GM23338 (cell line): ENCODE measurements at regions not wholly inside any gene's neighbourhood (a gene's known extent, or its start where the extent isn't known, plus 50 kb on each side); places are given as distances from the start of the nearest gene placed in this dataset.

Source experiments
- ATAC-seq: fragments of 200-7000 bp; cut with Tn5 transposase; 3 replicates; pipeline ENCODE4 v1.9.1; 2020
- DNase-seq: peaks from one replicate; pipeline ENCODE4 v3.0.0-alpha.2; 2015; ENCODE audit warnings: low spot score
- H2AFZ ChIP-seq: fragments of 200-600 bp; sonication (generic); 2 replicates; pipeline ENCODE4 v1.8.0; 2016; ENCODE audit warnings: antibody characterized with exemption, mild to moderate bottlenecking, moderate library complexity
- H3F3A ChIP-seq: fragments of 200-600 bp; sonication (generic); replicated peaks from 2 replicates; pipeline ENCODE4 v1.8.0; 2017; ENCODE audit warnings: antibody characterized with exemption, mixed run types, low read depth
- H3K27ac ChIP-seq: fragments of 200-600 bp; sonication (generic); 2 replicates; pipeline ENCODE4 v1.6.1; 2016; ENCODE audit warnings: low read depth
- H3K27me3 ChIP-seq: fragments of 200-600 bp; sonication (generic); 2 replicates; pipeline ENCODE4 v1.8.0; 2016; ENCODE audit warnings: mild to moderate bottlenecking, mixed run types, moderate library complexity; ENCODE audit not compliant: insufficient read depth
- H3K36me3 ChIP-seq: fragments of 200-600 bp; sonication (generic); 2 replicates; pipeline ENCODE4 v1.8.0; 2016; ENCODE audit warnings: mild to moderate bottlenecking; ENCODE audit not compliant: insufficient read depth
- H3K4me1 ChIP-seq: fragments of 200-600 bp; sonication (generic); 2 replicates; pipeline ENCODE4 v1.8.0; 2016; ENCODE audit warnings: mild to moderate bottlenecking, moderate library complexity; ENCODE audit not compliant: insufficient read depth
- H3K4me2 ChIP-seq: fragments of 200-600 bp; sonication (generic); 2 replicates; pipeline ENCODE4 v1.7.1; 2017; ENCODE audit warnings: mixed run types
- H3K4me3 ChIP-seq: fragments of 200-600 bp; sonication (generic); 2 replicates; pipeline ENCODE4 v1.6.1; 2016; ENCODE audit warnings: mixed run types
- H3K79me2 ChIP-seq: fragments of 200-600 bp; sonication (generic); replicated peaks from 2 replicates; pipeline ENCODE4 v1.8.0; 2017; ENCODE audit warnings: mild to moderate bottlenecking; ENCODE audit not compliant: insufficient read depth
- H3K9me2 ChIP-seq: fragments of 200-600 bp; sonication (generic); 2 replicates; pipeline ENCODE4 v1.8.0; 2017; ENCODE audit not compliant: insufficient read depth
- H4K20me1 ChIP-seq: fragments of 200-600 bp; sonication (generic); replicated peaks from 2 replicates; pipeline ENCODE4 v1.8.0; 2017; ENCODE audit warnings: mild to moderate bottlenecking; ENCODE audit not compliant: insufficient read depth
- H3K27ac Mint-ChIP-seq: 2 replicates; pipeline ENCODE4 v1.8.0; 2020; ENCODE audit warnings: inconsistent platforms, mild to moderate bottlenecking, moderate library complexity, mixed read lengths
- H3K27me3 Mint-ChIP-seq: 3 replicates; pipeline ENCODE4 v1.8.0; 2022; ENCODE audit warnings: low read depth, mild to moderate bottlenecking, moderate library complexity, mixed read lengths, inconsistent platforms; ENCODE audit not compliant: insufficient read depth, poor library complexity
- H3K36me3 Mint-ChIP-seq: 3 replicates; pipeline ENCODE4 v1.8.0; 2021; ENCODE audit warnings: low read depth, mild to moderate bottlenecking, inconsistent platforms, moderate library complexity, mixed read lengths
- H3K4me1 Mint-ChIP-seq: 3 replicates; pipeline ENCODE4 v1.8.0; 2020; ENCODE audit warnings: mild to moderate bottlenecking, inconsistent platforms, mixed read lengths
- H3K4me3 Mint-ChIP-seq: 3 replicates; pipeline ENCODE4 v1.8.0; 2021; ENCODE audit warnings: moderate library complexity, mild to moderate bottlenecking, inconsistent platforms, mixed read lengths
- H3K9me3 Mint-ChIP-seq: 3 replicates; pipeline ENCODE4 v1.8.0; 2020; ENCODE audit warnings: moderate library complexity, mild to moderate bottlenecking, inconsistent platforms, mixed read lengths
- CREB1 ChIP-seq: fragments of 250-450 bp; sonication (Bioruptor Pico); IDR thresholded peaks from 2 replicates; pipeline ENCODE4 v1.5.0; 2020; ENCODE audit warnings: low read depth, mild to moderate bottlenecking, moderate library complexity
- EZH2phosphoT487 ChIP-seq: fragments of 200-600 bp; sonication (generic); IDR thresholded peaks from one replicate; pipeline ENCODE4 v1.8.1; 2018; ENCODE audit warnings: antibody characterized with exemption; ENCODE audit not compliant: unreplicated experiment
- JUNB ChIP-seq: IDR thresholded peaks from one replicate; pipeline ENCODE4 v1.6.1; 2016; ENCODE audit warnings: antibody characterized with exemption; ENCODE audit not compliant: unreplicated experiment
- NANOG ChIP-seq: IDR thresholded peaks from 2 replicates; pipeline ENCODE4 v1.6.1; 2016; ENCODE audit warnings: antibody characterized with exemption, borderline replicate concordance
- POLR2AphosphoS5 ChIP-seq: IDR thresholded peaks from 2 replicates; pipeline ENCODE4 v1.6.1; 2016; ENCODE audit warnings: antibody characterized with exemption, low read depth
- REST ChIP-seq: IDR thresholded peaks from one replicate; pipeline ENCODE4 v1.6.1; 2018; ENCODE audit warnings: antibody characterized with exemption; ENCODE audit not compliant: unreplicated experiment
- TF ChIP-seq, protein P1 (sequence below), 2 experiments: fragments of 200-600 bp in 1 of 2; sonication (generic) in 1 of 2; conservative IDR thresholded peaks; 2 replicates each; pipeline versions ENCODE4 v1.5.1 to v1.6.1; 2016 to 2017; ENCODE audit warnings: antibody characterized with exemption in 2 of 2, low read depth in 2 of 2, mild to moderate bottlenecking in 2 of 2, moderate library complexity in 1 of 2
- TF ChIP-seq, protein P2 (sequence below): IDR thresholded peaks from 2 replicates; pipeline ENCODE4 v1.6.1; 2016; ENCODE audit warnings: antibody characterized with exemption

- DNase-seq (no peak), ATAC-seq (no peak)
- Mint-ChIP-seq H3K27me3 (no peaks in the 10 kb centered on the region), H3K4me3 (no peak overlapping the region), H3K27ac (no peak overlapping the region), H3K36me3 (no peaks in the 10 kb centered on the region), H3K9me3 (no peaks in the 10 kb centered on the region), H3K4me1 (peaks cover 12% of the 10 kb centered on the region)
- H3K79me2 ChIP-seq, result no peaks in the 10 kb centered on the region
- peaks cover 12% of the 10 kb centered on the region for H3K4me1 ChIP-seq
- TF ChIP-seq, protein P1, sequence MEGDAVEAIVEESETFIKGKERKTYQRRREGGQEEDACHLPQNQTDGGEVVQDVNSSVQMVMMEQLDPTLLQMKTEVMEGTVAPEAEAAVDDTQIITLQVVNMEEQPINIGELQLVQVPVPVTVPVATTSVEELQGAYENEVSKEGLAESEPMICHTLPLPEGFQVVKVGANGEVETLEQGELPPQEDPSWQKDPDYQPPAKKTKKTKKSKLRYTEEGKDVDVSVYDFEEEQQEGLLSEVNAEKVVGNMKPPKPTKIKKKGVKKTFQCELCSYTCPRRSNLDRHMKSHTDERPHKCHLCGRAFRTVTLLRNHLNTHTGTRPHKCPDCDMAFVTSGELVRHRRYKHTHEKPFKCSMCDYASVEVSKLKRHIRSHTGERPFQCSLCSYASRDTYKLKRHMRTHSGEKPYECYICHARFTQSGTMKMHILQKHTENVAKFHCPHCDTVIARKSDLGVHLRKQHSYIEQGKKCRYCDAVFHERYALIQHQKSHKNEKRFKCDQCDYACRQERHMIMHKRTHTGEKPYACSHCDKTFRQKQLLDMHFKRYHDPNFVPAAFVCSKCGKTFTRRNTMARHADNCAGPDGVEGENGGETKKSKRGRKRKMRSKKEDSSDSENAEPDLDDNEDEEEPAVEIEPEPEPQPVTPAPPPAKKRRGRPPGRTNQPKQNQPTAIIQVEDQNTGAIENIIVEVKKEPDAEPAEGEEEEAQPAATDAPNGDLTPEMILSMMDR (conservative IDR thresholded peaks at IDR 0.05; ENCODE audit: low read depth in 2 of 2), result peak in 1 of 2 experiments; percentile 26; a peak in 1 of 4 replicates
- no peak for TF ChIP-seq JUNB
- no peak overlapping the region for H3K4me3 ChIP-seq
- no peak overlapping the region for H3K4me2 ChIP-seq
- H3K9me2 ChIP-seq, result no peaks in the 10 kb centered on the region
- no peaks in the 10 kb centered on the region for H3F3A ChIP-seq
- no peaks in the 10 kb centered on the region for H4K20me1 ChIP-seq
- H3K36me3 ChIP-seq, result no peaks in the 10 kb centered on the region
- H2AFZ ChIP-seq, result no peak overlapping the region
- H3K27ac ChIP-seq, result no peak overlapping the region
- H3K27me3 ChIP-seq, result no peaks in the 10 kb centered on the region
These were observed 125.9 kb downstream of the TRMT11 start for GRCh38 chr6:126112171-126112632.

GRCh38 chr6:126113261-126113660, 126.9 kb downstream of the TRMT11 start:
- Histone ChIP-seq H2AFZ (no peak overlapping the region), H3K36me3 (no peaks in the 10 kb centered on the region), H3K4me1 (peaks cover 9% of the 10 kb centered on the region), H3K4me3 (no peak overlapping the region), H4K20me1 (no peaks in the 10 kb centered on the region), H3K27ac (no peak overlapping the region), H3F3A (no peaks in the 10 kb centered on the region), H3K9me2 (no peaks in the 10 kb centered on the region), H3K4me2 (no peak overlapping the region), H3K79me2 (no peaks in the 10 kb centered on the region), H3K27me3 (no peaks in the 10 kb centered on the region)
- DNase-seq (no peak), ATAC-seq (no peak)
- Mint-ChIP-seq H3K27ac (no peak overlapping the region), H3K9me3 (no peaks in the 10 kb centered on the region), H3K4me1 (peaks cover 7% of the 10 kb centered on the region), H3K36me3 (no peaks in the 10 kb centered on the region), H3K27me3 (no peaks in the 10 kb centered on the region), H3K4me3 (no peak overlapping the region)
- TF ChIP-seq REST, result no peak
- TF ChIP-seq JUNB, result no peak
- TF ChIP-seq POLR2AphosphoS5, result no peak
- no peak for TF ChIP-seq EZH2phosphoT487
- TF ChIP-seq, protein P2, sequence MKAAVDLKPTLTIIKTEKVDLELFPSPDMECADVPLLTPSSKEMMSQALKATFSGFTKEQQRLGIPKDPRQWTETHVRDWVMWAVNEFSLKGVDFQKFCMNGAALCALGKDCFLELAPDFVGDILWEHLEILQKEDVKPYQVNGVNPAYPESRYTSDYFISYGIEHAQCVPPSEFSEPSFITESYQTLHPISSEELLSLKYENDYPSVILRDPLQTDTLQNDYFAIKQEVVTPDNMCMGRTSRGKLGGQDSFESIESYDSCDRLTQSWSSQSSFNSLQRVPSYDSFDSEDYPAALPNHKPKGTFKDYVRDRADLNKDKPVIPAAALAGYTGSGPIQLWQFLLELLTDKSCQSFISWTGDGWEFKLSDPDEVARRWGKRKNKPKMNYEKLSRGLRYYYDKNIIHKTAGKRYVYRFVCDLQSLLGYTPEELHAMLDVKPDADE, result no peak
- no peak for TF ChIP-seq NANOG
- TF ChIP-seq, protein P1 (conservative IDR thresholded peaks at IDR 0.05; ENCODE audit: low read depth in 2 of 2), result no peak
- TF ChIP-seq CREB1 (CRISPR knock-in tag), result no peak
